ENCODE measurements at regions not wholly inside any gene's neighbourhood (a gene's known extent, or its start where the extent isn't known, plus 50 kb on each side); places are given as distances from the start of the nearest gene placed in this dataset.

DNA sequence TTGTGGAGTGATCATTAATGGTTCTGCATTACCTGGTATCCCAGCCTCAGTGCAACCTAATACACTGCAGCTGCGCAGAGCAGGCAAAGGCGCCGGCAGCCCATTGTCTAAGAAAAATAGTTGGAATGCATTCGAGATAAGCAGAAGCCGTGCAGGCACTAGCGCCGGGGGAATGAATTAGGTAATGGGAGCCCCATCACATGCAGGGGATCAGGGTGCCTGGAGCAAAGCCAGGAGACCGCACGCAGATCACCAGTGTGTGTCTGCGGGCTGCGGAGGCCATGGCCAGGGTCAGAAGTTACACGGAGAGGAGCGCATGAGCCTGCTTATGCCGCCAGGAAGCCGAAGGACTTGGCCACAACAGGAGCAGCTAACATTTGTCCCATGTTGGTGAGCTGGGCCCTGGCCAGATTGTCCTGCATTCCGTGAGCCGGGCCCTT lies 156.8 kb downstream of the DLL1 start:
- no peak for DNase-seq (ENCODE audit: insufficient read length, low spot score)
- FAIRE-seq = no peak
- no peak for TF ChIP-seq POLR2A (IDR thresholded peaks at IDR 0.05; ENCODE audit: low read depth, low read length)

DNA sequence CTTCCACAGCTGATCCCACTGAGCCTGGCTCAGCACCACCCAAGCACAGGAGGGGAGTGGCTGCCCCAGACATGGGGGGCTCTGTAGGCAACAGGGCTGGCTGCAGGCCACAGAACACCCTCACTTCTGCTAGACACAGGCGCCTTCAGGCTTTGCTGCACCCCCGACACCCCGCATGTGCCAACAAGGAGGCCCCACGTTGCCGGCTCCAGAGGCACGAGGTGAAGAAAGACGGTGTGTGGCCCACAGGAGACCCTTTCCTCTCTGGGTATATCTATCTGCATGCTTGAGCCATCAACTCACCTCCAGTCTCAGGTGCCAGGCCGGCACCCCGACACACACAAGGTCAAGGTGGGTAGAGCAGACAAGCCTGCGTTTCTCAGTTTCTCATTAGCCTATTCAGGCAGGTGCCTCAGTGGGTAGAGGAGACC lies 158.3 kb downstream of the DLL1 start:
- TF ChIP-seq POLR2A (IDR thresholded peaks at IDR 0.05; ENCODE audit: low read depth, low read length) = no peak
- DNase-seq (ENCODE audit: insufficient read length, low spot score) (no peak), FAIRE-seq (no peak)

GRCh38 chr6:170132011-170132521 lies 158.8 kb downstream of the DLL1 start:
- no peak for FAIRE-seq
- no peak for TF ChIP-seq POLR2A (IDR thresholded peaks at IDR 0.05; ENCODE audit: low read depth, low read length)
- no peak for DNase-seq (ENCODE audit: insufficient read length, low spot score)

GRCh38 chr6:170131351-170131750 lies 159.5 kb downstream of the DLL1 start:
- no peak for DNase-seq (ENCODE audit: insufficient read length, low spot score)
- TF ChIP-seq POLR2A (IDR thresholded peaks at IDR 0.05; ENCODE audit: low read depth, low read length) = no peak
- FAIRE-seq = no peak

DNA sequence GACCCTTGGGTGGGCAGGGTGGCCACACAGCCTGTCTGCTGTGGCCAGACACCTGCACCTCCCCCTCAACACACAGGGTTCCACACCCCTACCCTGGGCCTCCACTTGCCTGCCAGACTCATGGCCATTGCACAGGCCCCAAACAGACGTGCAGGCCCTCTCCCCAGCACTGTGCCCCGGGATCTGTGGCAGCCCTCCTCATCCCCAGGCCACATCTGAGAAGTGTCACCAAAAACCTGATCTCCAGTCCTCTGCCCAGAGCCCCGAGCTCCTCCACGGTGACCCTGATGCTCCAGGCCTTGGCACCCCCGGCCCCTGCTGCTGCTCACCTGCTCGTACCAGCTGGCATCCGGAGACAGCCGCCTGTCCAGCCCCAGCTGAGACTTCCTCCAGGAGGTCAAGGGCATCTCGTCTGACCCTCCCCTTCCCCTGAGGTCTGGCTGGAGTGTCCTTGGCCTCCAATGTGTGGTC lies 160.1 kb downstream of the DLL1 start:
- FAIRE-seq = no peak
- DNase-seq (ENCODE audit: insufficient read length, low spot score) = no peak
- no peak for TF ChIP-seq POLR2A (IDR thresholded peaks at IDR 0.05; ENCODE audit: low read depth, low read length)

- no peak for DNase-seq (ENCODE audit: insufficient read length, low spot score)
- TF ChIP-seq POLR2A (IDR thresholded peaks at IDR 0.05; ENCODE audit: low read depth, low read length) = no peak
- no peak for FAIRE-seq
Observed at GRCh38 chr6:170130201-170130621, 160.7 kb downstream of the DLL1 start.

- no peak for TF ChIP-seq POLR2A (IDR thresholded peaks at IDR 0.05; ENCODE audit: low read depth, low read length)
- FAIRE-seq (no peak), DNase-seq (ENCODE audit: insufficient read length, low spot score) (no peak)
Observed at GRCh38 chr6:170129691-170130171, 161.1 kb downstream of the DLL1 start.

DNA sequence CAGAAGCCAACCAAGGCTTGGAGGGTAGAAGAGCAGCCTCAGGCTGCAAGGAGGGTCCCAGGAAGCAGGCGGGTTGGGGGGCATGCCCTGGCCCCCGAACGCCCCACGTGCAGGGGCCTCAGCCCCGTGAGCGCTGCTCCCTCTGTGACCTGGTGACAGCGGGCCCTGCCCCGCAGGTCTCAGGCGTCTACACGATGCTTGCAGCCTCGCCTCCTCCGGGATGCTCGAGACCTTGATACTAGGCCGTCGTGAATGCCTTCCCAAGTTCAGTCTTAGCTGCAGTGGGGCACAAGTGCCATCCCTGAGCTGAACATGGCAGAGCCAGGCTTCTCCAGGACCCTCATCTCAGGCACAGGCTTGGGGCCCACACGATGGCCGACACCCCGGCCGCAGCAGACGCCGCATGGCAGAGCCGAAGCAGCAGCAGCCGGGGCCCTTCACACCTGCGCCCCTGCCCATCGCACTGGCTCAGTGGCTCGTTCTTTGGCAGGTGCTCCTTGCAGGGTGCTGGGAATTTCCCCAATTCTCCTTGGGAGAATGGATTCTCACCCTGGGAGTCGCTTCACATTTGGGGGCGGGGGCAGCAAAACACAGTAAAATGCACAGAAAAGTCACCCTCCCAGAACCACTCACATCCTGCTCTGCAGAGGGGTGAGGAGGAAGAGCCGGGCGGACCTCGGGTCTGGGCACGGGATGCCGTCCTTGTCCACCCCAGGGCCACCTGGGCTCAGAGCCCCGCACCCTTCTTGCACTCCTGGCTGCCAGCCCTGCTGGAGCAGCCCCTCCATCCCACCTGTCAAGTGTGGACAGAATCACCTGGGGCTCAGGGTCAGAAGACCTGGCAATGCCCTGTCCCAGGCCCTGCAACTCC lies 161.8 kb downstream of the DLL1 start:
- DNase-seq (ENCODE audit: insufficient read length, low spot score) = no peak
- FAIRE-seq = no peak
- no peak for TF ChIP-seq POLR2A (IDR thresholded peaks at IDR 0.05; ENCODE audit: low read depth, low read length)

DNA sequence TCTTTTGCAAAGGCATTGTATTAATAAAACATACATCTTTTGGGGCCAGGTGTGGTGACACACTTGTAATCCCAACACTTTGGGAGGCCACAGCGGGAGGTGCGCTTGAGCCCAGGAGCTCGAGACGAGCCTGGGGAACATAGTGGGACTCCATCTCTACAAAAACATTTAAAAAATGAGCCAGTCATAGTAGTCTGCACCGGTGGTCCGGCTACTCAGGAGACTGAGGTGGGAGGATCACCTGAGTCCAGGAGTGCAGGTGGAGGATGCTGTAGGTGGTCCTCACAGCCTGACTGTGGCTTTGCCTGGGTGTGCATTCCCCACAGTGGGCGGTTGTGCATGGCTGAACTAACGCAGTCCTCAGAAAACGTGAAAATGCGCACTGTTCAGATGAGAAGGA lies 162.5 kb downstream of the DLL1 start:
- DNase-seq (ENCODE audit: insufficient read length, low spot score) (no peak), FAIRE-seq (no peak)
- no peak for TF ChIP-seq POLR2A (IDR thresholded peaks at IDR 0.05; ENCODE audit: low read depth, low read length)

DNA sequence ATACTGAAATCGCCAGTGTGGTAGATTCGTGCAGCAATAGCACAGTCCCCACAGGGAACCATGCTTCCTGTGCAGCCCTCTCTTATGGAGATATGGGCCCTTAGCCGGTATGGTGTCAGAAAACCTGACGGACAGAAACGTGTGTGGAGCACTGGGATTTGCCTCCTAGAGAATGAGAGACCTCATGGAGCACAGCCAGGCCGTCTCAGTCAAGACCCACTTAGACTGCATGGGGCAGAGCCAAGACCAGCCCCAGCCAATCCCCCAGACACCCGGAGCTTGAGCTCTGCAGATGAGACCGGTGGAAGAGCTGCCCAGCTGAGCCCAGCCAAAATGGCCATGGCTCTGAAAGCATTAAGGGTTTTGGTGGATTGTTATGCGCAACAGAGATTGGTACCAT lies 163.7 kb downstream of the DLL1 start:
- no peak for TF ChIP-seq POLR2A (IDR thresholded peaks at IDR 0.05; ENCODE audit: low read depth, low read length)
- no peak for FAIRE-seq
- no peak for DNase-seq (ENCODE audit: insufficient read length, low spot score)

GRCh38 chr6:170125456-170126300 lies 165.2 kb downstream of the DLL1 start:
- TF ChIP-seq POLR2A (IDR thresholded peaks at IDR 0.05; ENCODE audit: low read depth, low read length) = no peak
- no peak for FAIRE-seq
- DNase-seq (ENCODE audit: insufficient read length, low spot score) = no peak

- FAIRE-seq (no peak), DNase-seq (ENCODE audit: insufficient read length, low spot score) (no peak)
- no peak for TF ChIP-seq POLR2A (IDR thresholded peaks at IDR 0.05; ENCODE audit: low read depth, low read length)
Observed at GRCh38 chr6:170124836-170125235, 166.0 kb downstream of the DLL1 start.

- DNase-seq (ENCODE audit: insufficient read length, low spot score) (no peak), FAIRE-seq (no peak)
- TF ChIP-seq POLR2A (IDR thresholded peaks at IDR 0.05; ENCODE audit: low read depth, low read length) = no peak
Observed at GRCh38 chr6:170124150-170124549, 166.7 kb downstream of the DLL1 start.

- no peak for TF ChIP-seq POLR2A (IDR thresholded peaks at IDR 0.05; ENCODE audit: low read depth, low read length)
- DNase-seq (ENCODE audit: insufficient read length, low spot score) (no peak), FAIRE-seq (no peak)
Observed at GRCh38 chr6:170122651-170123050, 168.2 kb downstream of the DLL1 start.
